Medulla oblongata (tissue), 1 donor: ENCODE measurements at regions not wholly inside any gene's neighbourhood (a gene's known extent, or its start where the extent isn't known, plus 50 kb on each side); places are given as distances from the start of the nearest gene placed in this dataset.

ENCODE experiments used
- DNase-seq: peaks from one replicate; pipeline ENCODE4 v3.0.0-alpha.2; 2015; ENCODE audit errors: extremely low spot score

DNA sequence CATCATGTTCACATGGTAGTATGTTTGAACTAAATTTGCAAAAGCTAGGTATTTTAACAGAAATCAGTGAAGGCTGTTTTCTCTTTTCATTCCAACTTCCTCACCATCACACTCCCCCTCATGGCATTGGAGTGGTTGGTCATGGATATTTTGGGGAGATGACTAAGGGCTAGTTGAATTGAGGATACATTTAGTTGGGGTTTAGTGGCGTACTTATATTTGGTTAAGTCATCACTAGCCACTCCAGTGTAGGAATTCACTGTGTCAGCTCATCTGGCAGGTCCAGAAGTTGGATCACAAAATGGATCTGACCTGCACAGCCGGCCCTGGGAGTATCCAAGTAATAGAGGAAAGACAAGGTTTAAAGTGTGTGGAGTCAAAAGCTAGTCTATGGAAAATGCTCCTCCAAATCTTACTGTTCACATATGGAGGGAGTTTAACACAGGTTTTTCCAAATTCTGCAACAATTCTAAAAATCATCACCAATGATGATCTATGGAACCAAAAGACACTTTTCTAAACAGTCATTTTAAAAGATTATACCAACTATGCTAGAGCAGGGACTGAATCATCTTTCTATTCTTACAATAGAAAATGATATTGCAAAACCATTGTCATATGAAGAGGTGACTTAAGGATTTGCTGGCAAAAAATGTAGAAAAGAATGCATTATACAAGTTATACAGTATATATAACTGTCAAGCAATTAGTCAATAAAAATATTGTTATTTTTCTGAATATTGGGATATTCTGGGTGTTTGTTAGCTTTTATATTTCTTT, 247.8 kb upstream of the PEX5L start:
- no peak for DNase-seq

DNA sequence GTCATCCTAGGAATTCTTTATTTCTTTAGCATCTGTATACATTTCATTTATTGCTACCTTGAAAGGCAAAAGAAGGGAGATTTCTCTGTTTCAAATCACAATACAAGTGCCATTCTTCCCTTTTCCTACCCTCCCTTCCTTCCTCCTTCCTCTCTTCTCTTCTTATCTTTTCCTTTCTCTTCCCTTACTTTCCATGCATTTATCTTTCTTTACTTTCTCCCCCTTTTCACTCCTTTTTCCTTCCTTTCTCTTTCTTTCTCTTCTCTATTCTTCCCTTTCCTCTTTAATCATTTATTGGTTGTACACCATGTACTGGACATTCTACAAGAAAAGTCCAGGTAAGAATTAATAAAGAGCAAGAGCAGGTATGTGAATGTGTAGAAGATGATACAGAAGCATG, 251.0 kb upstream of the PEX5L start:
- DNase-seq: no peak

DNA sequence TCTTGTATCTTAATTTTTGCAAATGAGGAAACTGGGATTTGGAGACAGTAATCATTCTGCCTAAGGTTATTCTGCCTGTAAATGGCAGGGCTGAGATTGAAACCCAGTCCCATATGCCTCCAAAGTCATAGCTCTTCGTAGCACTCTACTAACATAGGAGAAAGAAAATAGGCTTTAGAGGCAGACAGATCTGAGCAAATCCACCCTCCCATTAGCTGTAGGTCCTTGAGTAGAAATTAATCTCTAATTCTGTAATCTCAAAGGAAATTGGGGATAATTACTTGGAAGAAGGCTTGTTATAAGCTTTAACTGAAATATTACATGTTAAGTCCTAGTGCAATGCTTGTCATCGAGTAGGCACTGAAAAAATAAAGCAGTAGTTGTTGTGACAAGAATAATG, 252.1 kb upstream of the PEX5L start:
- no peak for DNase-seq

DNA sequence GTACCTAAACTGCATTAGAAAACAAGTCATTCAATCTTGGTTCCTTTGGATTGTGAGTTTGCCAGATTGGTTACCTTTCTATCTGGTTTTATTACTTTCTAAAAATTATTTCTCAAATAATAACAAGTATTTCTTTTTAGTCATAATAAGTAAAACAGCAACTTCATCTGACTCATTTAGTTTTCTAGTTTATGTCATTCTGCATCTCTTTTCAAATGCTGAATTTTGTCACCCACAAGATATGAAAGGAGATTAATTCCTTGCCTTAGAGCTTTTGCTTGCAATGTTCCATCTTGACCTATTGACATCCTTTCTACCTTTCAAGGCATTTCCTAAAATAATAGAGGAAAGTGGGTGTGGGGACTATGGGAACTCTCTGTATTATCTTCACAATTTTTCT, 253.6 kb upstream of the PEX5L start:
- DNase-seq: no peak

DNA sequence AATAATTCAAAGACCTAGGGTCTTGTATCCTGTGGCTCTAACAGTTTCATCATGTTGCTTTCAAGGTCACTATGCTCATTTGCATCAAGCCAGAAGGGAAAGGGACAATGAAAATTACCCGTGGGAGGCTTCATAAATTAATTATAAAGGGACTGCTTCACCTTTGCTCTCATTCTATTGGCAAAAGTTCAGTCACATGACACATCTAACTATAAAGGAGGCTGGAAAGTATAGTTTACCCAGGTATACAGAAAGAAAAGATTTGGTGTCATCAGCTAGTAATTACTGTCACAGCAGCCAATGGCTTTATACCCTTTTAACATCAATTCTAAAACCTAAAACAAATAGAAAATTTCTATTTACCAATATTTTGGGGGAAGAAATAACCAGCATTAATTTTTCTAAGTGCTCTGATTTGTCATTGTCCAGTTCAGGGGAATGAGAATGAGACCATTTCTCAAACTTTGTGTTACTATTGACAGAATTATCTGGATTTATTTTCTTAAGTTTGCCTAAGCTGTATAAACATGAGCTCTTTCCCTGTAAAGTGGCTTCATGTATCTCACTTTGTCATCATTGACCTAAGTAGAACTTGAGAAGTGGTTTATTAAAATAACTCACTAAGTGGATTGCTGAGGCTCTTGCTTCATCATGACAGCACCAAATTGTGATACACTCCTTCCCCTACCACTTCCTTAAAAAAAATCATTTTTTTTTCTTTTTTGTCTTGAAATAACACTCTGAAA, 257.7 kb upstream of the PEX5L start:
- DNase-seq: no peak

DNA sequence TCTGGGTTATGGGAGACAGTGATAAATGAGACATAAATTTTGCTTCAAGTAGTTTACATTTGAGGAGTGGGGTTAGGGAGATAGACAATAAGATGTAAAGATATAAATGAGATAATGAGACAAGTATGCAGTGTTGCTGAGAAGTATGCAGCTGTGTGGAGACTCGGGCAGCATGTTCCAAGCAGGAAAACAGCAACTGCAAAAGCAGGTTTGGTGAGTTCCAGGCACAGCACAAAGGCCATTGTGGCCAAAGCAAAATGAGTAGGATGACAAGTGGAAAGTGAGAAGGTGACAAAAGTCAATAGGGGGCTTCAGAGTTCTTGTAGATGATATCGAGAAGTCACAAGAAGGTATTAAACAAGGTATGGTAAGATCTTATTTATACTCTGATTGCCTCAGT, 259.1 kb upstream of the PEX5L start:
- DNase-seq: no peak

DNA sequence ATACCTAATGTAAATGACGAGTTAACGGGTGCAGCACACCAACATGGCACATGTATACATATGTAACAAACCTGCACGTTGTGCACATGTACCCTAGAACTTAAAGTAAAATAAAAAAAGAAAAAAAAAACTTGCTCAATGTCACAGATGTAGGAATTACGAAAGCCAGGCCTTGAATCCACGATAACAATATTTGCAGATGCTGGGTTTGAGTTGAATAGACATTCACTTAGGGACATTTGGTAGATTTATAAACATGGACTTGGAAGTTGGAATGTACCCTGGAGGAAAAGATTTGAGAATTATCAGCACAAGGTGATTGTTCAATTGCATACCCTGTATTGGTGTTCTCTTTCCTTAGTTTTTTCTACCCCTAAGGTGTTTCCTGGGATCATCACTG, 260.2 kb upstream of the PEX5L start:
- DNase-seq: no peak

DNA sequence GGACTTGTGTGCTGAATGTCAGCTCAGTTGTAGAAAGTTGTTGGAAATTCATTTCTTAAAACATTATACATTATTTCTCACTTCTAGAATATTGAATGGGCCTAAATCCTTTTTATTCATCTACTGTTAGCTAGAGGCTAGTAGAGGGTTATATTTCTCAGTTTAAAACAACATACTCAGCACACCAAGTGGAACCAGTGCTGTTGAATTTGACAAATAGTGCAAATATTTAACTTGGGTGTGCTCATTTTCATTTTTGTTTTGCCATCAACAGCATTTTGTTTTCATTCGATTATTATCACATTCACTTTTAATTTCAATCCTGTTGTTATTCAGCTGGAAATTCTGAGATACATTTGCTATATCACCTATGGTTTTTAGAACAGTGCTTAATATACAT, 269.4 kb upstream of the PEX5L start:
- no peak for DNase-seq

DNA sequence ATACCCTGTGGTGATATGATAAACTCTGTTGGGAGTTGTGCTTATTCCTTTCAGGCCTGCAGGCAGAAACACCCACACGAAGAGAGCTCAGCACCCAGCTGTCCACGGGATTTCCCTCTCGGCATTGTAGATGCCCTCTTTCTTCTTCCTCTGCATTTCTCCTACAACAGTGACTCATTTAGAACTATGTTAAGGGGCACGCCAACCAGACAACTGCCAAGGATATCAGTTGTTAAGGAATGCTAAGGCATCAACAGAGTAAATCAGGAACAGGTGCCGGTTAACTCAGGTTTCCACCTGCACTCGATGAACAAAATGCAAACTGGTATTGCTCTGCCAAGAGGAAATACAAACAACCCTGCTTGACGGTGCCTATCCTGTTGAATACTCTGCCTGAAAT, 270.0 kb upstream of the PEX5L start:
- DNase-seq: peak; percentile 5

DNA sequence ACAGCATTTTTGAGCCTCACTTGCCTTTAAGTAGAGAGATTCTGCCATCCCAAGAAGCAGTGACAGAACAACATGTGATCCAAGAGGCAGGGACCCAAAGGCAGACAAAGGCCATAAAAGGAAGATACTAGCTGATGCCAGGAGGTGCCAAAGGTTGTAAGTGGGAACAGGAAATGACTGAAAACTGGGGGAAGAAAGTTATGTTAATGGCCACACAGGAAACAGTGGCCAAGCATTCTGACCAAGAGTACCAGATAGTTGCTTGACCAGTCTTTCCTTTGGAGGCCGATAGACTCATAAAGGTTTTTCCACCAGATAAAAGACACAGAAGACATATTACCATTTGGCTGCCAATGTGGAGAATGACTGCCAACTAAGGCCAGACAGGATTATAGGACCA, 274.5 kb upstream of the PEX5L start:
- DNase-seq: no peak

DNA sequence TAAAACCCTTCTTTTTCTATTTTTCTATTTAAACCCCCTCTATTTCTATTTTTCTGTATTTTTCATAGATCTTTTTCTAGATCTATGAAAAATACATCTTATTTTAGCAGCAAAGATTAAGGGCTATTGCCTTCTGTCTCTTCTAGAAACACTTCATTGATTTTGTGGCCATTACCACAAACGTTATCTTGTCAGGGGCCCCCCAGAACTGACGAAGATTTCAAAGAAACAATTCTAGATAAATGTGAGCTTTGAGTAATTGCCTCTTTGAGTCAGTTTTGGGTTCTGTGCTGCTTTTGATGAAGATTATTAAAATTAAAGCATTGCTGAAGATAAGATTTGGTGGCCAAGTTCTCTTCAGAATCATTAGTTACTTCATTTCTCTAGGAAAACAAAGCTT, 279.6 kb upstream of the PEX5L start:
- no peak for DNase-seq

DNA sequence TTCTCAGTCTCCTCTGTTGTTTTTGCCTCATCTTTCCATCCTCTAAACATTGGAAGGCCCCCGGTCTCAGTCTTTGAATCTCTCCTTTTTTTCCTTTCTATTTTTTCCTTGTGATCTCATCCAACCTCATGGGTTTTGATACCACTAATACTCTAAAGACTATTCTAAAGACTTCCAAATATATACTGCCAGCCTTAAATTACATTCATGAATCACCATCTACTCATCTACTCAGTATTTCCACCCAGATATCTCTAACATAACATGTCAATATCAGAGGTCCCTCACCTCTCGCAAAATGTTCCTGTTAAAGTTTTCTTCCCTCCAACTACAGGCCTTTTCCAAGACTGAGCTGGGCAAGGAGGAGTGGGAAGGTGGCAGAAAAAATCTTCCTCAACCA, 282.5 kb upstream of the TTC14 start:
- DNase-seq: no peak

DNA sequence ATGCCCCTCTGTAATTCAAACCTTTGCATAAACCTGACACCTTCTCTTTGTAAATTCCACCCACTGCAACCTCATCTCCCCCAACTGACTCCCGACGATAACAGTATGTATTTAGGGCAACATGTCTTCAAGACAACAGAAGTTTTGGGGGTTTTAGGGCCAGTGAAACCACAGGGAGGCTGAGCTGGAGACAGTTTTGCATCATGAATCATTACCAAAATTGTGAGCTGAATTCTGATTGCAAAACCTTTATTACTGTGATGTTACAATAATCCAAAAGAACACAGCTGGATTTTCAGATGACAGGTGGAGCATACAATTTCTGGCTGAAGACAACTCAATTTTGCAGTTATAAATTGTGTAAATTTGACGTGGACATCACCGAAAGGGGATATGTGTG, 281.3 kb upstream of the TTC14 start:
- DNase-seq: no peak

DNA sequence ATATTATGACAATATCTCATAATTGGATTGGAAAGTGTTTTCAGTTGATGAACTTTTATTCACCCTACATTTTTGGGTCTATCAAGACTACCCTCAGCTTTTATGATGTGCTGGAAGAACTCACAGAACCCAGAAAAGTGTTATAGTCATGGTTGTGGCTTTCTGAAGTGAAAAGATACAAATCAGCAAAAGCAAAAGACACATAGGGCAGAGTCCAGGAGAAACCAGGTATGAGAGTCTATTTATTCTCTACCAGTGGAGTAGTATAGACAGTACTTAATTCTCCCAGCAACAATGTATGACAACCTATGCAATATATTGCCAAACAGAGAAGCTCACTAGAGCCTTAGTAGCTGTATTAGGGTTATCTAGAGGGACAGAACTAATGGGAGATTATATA, 280.4 kb upstream of the TTC14 start:
- no peak for DNase-seq

DNA sequence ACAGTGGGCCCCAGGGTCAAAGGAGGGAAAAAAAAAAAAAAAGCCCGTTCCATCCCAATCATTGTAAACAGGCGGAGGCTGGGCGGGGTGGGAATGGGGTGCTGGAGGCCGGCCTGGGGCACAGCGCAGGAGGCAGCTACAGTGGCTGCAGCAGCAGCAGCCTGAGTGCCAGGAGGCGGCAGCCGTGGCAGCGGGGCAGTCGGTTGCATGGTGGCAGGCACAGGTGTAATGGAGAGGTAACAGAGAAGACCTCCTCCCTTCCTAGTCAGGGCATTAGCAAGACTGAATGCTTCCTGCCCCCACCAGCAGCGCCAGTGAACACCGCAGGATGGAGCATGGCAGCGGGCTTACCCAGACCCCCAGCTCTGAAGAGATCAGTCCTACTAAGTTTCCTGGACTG, 279.1 kb upstream of the TTC14 start:
- no peak for DNase-seq

DNA sequence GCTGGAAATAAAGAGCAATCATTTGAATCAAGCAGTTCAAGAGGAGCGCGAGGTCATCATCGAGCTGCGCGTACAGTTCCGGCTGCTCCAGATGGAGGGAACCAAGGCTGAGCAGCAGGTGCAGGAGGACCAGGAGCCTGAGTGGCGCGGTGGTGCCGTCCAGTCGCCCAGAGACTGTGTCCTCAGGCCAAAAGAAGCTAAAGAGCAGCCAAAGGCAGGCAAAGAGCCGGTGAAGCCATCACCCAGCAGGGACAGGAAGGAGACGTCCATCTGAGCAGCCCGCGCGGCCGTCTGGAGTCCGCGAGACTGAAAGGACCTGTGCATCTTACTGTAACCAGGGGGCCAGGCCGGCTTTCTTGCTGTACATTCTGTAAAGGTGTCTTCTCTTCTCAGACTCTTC, 277.2 kb upstream of the TTC14 start:
- DNase-seq: no peak

DNA sequence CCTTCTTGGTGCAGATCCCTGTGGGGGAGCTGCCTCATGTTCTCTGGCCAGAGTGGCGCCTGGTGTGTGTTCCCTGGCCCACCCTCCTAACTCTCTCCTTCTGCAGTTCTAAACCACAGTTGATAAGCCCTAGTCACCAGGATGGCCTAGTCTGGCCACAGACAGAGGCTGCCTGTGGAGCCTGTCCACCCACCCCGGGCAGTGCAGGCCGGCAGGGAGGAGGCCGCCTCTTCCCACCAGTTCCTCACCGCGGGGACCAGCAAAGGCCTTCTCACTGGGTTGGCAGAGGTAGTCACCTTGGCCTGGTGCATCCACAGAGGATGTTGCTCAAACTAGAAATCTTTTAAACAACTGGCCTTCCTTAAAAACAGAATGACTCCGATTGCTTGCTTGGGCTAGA, 276.4 kb upstream of the TTC14 start:
- no peak for DNase-seq

DNA sequence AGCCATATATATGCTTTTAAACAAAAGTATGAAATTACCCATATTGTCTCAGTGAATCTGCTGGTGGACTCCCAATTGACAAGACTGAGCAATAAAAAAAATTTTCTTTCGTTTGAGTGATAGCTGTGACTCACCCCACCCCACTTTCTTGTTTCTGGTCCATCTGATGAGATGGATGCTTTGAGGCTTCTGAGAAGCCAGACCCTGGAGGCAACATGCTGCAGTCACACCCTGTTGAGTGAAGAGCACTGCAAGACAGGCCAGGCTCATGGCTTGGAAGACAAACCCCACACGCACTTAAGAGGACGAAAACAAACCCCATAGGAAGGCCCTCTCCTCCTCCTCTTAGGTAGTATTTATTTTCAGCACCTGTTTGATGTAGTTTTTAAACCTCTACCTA, 276.0 kb upstream of the TTC14 start:
- no peak for DNase-seq

DNA sequence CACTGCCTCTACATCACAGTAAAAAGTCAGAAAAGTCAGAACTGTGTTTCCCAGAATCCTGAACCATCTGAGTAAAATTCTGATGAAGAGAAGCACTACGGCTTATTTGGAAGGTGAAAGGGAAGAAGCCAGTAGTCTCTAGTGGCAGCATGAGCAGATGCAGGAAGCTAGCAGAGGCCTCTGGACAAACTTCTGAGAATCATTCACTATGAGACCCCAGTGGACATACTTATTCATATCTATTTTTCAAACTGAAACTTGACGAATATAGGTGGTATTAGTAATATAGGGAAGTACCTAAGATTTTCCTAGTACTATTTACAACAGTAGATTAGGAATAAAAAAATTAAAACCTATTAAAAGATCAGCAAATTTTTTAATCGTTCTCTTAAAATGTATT, 272.8 kb upstream of the TTC14 start:
- no peak for DNase-seq

DNA sequence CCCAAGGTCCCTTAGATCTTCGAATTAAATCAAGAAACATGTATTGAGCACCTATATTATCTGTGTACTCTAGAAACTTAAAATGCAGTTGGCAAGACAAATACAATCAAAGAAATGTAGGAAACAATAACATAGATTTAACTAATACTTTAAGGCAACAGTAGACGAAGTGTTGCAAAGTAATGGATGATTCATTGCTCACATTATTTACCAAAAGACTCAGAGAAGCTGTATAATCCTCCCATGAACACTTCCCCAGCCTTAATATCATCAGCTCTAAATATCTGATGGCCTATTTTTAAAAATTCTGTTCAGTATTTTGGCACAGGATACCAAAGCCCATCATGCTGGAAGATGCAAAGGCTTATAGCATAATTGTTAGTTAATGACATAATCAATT, 272.1 kb upstream of the TTC14 start:
- no peak for DNase-seq

DNA sequence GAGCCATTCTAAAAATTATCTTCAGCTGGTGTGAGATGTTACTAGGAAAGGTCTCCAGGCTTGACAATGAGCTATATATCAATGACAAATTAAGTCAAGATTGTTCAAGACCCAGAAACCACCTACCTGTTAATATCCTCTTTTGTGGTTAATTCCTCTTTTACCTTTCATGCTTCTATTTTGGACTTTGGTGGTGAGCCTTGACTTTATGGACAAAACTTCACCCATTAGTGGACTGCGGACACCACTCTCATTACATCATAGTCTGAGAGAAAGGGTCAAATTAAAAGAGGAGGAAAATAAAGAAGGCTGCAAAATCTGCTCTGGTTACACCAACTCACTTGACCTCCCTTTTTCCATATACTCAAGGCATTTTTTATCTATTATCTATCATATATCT, 271.5 kb upstream of the TTC14 start:
- DNase-seq: no peak

DNA sequence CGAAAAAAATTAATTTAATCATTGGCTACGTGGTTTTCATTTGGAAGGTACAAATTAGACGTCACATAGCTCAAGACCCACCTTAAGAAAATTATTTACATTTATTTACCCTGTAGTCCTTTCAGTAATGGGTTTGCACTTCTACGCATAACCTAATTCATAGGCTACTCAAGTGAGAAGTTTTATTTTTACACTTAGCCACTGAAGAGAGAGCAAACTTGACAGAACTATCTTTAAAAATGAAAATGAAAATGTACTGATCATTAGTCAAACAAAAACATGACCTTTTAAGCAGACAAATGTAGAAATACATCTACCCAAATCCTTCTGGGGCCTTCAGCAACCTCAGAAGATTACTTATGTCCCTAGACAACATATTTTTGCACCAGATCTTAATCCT, 269.4 kb upstream of the TTC14 start:
- no peak for DNase-seq

DNA sequence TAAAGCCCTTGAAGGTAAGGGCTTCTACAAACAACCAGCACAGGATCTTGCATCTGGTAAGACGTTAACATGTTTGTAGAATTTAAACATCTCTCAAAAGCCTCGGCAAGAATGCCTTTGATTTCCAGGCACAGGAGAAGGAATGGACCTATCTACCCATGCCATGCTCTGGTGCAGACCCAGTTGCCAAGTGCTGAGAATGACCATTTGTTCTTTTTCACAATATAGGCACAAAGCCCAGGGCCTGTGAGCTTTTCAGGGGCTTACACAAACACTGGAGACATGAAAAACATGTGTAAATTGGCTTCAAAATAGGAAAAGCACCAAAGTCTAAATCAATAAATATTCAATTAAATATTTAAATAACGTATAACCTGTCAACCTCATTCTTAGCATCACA, 266.9 kb upstream of the TTC14 start:
- DNase-seq: peak; percentile 84

DNA sequence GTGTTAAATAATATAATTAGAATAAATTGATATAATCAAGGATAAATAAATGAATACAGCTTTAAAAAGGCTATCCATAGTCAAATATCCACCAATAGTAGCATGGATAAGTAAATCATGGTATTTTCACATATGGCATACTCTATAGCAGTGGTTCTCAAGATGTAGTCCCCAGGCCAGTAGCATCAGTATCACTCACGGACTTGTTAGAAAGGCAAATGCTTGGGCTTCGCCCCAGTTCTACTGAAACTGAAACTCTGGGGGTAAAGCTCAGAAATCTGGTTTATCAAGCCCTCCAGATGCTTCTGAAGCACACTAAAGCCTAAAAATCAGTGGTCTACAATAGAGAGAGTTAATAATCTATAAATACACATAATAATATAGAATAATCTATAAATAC, 261.6 kb upstream of the TTC14 start:
- no peak for DNase-seq
